Natural killer cell (primary cell): ENCODE measurements at regions not wholly inside any gene's neighbourhood (a gene's known extent, or its start where the extent isn't known, plus 50 kb on each side); places are given as distances from the start of the nearest gene placed in this dataset.

Experiments
- ATAC-seq, 3 donors: fragments of 150-1000 bp in 2 of 3; fragments of 200-7000 bp in 1 of 3; cut with Tn5 transposase; 1 replicate in 1 of 3; 2 replicates in 2 of 3; pipeline ENCODE4 v1.10.0; 2021; ENCODE audit warnings: mild to moderate bottlenecking in 2 of 3, moderate library complexity in 2 of 3
- DNase-seq, 2 donors: peaks; one replicate each; pipeline versions ENCODE4 v3.0.0 to v3.0.0-alpha.2; 2013 to 2021; ENCODE audit warnings: mixed read lengths in 1 of 2
- H3K27ac ChIP-seq: one replicate; pipeline ENCODE4 v1.5.1; 2013; ENCODE audit warnings: mild to moderate bottlenecking, low read length
- H3K27me3 ChIP-seq: one replicate; pipeline ENCODE4 v1.6.1; 2013; ENCODE audit warnings: low read length; ENCODE audit not compliant: control insufficient read depth, insufficient read depth
- H3K36me3 ChIP-seq: one replicate; pipeline ENCODE4 v1.6.1; 2013; ENCODE audit warnings: low read length; ENCODE audit not compliant: control insufficient read depth, insufficient read depth
- H3K4me1 ChIP-seq: one replicate; pipeline ENCODE4 v1.6.1; 2013; ENCODE audit warnings: low read length; ENCODE audit not compliant: control insufficient read depth, insufficient read depth
- H3K4me3 ChIP-seq: one replicate; pipeline ENCODE4 v1.5.1; 2013; ENCODE audit warnings: low read length
- H3K9me3 ChIP-seq: one replicate; pipeline ENCODE4 v1.6.1; 2013; ENCODE audit warnings: low read length; ENCODE audit not compliant: control insufficient read depth, insufficient read depth
- H3K27ac Mint-ChIP-seq, 2 donors: one replicate each; pipeline ENCODE4 v1.8.0; 2022; ENCODE audit warnings: mild to moderate bottlenecking in 2 of 2, mixed read lengths in 2 of 2, moderate library complexity in 1 of 2
- H3K27me3 Mint-ChIP-seq, 2 donors: one replicate each; pipeline ENCODE4 v1.8.0; 2022; ENCODE audit warnings: low read depth in 2 of 2, mixed read lengths in 2 of 2
- H3K36me3 Mint-ChIP-seq: one replicate; pipeline ENCODE4 v1.8.0; 2022; ENCODE audit warnings: mixed read lengths
- H3K4me1 Mint-ChIP-seq, 2 donors: one replicate each; pipeline ENCODE4 v1.8.0; 2022; ENCODE audit warnings: mixed read lengths in 2 of 2
- H3K4me3 Mint-ChIP-seq: one replicate; pipeline ENCODE4 v1.8.0; 2022; ENCODE audit warnings: mild to moderate bottlenecking, moderate library complexity, mixed read lengths
- H3K9me3 Mint-ChIP-seq, 2 donors: one replicate each; pipeline ENCODE4 v1.8.0; 2022; ENCODE audit warnings: mixed read lengths in 2 of 2
- WGBS: methylation state at CpG from one replicate; pipeline ENCODE4 v1.1.7; 2013; ENCODE audit warnings: missing lambda C conversion rate; ENCODE audit not compliant: insufficient coverage; 5-methylcytosine and 5-hydroxymethylcytosine counted together
- intact Hi-C: fragments of 100-400 bp; cut with micrococcal nuclease; formaldehyde crosslinking; loops from one replicate; pipeline ENCODE4 v1.14.2; 2022
- TF ChIP-seq, protein P1 (sequence below): fragments of 200-600 bp; IDR thresholded peaks from one replicate; pipeline ENCODE4 v1.8.0; 2022; ENCODE audit warnings: antibody characterized with exemption

DNA sequence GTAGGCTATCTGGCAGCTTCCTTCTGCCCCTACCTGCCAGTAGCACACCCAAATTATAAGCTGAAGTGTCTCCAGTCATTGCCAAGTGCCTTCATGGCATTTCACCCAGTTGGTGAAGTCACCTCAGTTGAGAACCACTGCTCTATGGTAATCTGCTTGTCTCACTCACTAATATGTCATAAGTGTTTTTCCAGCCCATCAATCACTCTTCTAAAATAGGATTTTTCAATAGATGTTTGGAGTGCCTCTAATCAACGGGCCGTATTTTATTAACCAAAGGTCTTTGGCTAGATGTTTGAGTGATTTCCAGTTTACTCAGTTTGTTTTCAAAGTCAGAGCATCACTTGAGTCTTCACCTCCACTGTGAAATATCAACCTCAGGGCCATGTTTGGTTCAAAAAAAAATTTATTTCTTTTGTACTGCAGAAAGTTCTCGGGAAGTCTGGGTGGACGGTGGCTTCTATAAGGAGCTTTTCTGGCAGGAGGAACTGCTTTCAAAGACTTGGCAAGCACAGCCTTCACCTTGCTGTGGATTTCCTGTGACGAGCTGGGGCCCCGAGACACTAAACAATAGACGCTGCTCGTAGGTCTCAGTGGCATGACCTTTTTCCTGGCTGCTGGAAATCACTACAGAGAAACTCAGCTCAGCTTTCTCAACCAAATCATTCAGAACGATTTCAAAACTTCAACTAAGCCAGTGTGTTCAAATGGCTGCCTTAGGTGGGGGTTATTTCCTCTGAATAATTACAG is 95.2 kb upstream of the FOXF1 start:
- no peaks in the 10 kb centered on the region for H3K9me3 ChIP-seq
- TF ChIP-seq, protein P1, sequence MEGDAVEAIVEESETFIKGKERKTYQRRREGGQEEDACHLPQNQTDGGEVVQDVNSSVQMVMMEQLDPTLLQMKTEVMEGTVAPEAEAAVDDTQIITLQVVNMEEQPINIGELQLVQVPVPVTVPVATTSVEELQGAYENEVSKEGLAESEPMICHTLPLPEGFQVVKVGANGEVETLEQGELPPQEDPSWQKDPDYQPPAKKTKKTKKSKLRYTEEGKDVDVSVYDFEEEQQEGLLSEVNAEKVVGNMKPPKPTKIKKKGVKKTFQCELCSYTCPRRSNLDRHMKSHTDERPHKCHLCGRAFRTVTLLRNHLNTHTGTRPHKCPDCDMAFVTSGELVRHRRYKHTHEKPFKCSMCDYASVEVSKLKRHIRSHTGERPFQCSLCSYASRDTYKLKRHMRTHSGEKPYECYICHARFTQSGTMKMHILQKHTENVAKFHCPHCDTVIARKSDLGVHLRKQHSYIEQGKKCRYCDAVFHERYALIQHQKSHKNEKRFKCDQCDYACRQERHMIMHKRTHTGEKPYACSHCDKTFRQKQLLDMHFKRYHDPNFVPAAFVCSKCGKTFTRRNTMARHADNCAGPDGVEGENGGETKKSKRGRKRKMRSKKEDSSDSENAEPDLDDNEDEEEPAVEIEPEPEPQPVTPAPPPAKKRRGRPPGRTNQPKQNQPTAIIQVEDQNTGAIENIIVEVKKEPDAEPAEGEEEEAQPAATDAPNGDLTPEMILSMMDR: no peak
- Mint-ChIP-seq H3K27ac (no peak overlapping the region), H3K4me1 (no peaks in the 10 kb centered on the region), H3K4me3 (no peak overlapping the region), H3K36me3 (no peaks in the 10 kb centered on the region), H3K27me3 (peaks cover 6 to 20% of the 10 kb centered on the region in 2 donors), H3K9me3 (no peaks in the 10 kb centered on the region)
- intact Hi-C loops: no loop called here
- no peaks in the 10 kb centered on the region for H3K4me1 ChIP-seq
- H3K27me3 ChIP-seq: no peaks in the 10 kb centered on the region
- H3K4me3 ChIP-seq: no peak overlapping the region
- ATAC-seq (no peak), DNase-seq (no peak)
- under 1% methylated on average over 6 of the region's 9 CpGs for WGBS
- H3K36me3 ChIP-seq: no peaks in the 10 kb centered on the region
- no peak overlapping the region for H3K27ac ChIP-seq

GRCh38 chr16:86418981-86419380 is 91.3 kb upstream of the FOXF1 start:
- DNase-seq (no peak), ATAC-seq (no peak)
- intact Hi-C loops: no loop called here
- Mint-ChIP-seq H3K9me3 (no peaks in the 10 kb centered on the region), H3K36me3 (no peaks in the 10 kb centered on the region), H3K27me3 (no peaks in the 10 kb centered on the region), H3K27ac (no peak overlapping the region), H3K4me1 (no peaks in the 10 kb centered on the region), H3K4me3 (no peak overlapping the region)
- no peak overlapping the region for H3K4me3 ChIP-seq
- H3K36me3 ChIP-seq: no peaks in the 10 kb centered on the region
- no peaks in the 10 kb centered on the region for H3K9me3 ChIP-seq
- TF ChIP-seq, protein P1: no peak
- no peaks in the 10 kb centered on the region for H3K27me3 ChIP-seq
- no peak overlapping the region for H3K27ac ChIP-seq
- no peaks in the 10 kb centered on the region for H3K4me1 ChIP-seq

- no peak for DNase-seq
- WGBS: 100% methylated on average over 2 of the region's 2 CpGs
- TF ChIP-seq, protein P1: no peak
Observed at GRCh38 chr16:86419518-86419917, 90.8 kb upstream of the FOXF1 start.

GRCh38 chr16:86421995-86422394 is 88.3 kb upstream of the FOXF1 start:
- Mint-ChIP-seq H3K36me3 (no peaks in the 10 kb centered on the region), H3K9me3 (no peaks in the 10 kb centered on the region), H3K27ac (no peak overlapping the region), H3K4me3 (no peak overlapping the region), H3K27me3 (no peaks in the 10 kb centered on the region), H3K4me1 (no peaks in the 10 kb centered on the region)
- no peaks in the 10 kb centered on the region for H3K36me3 ChIP-seq
- no peak overlapping the region for H3K27ac ChIP-seq
- WGBS: 80% methylated on average over 5 of the region's 5 CpGs
- DNase-seq (no peak), ATAC-seq (no peak)
- no peaks in the 10 kb centered on the region for H3K27me3 ChIP-seq
- TF ChIP-seq, protein P1: no peak
- H3K9me3 ChIP-seq: no peaks in the 10 kb centered on the region
- intact Hi-C loops: no loop called here
- no peaks in the 10 kb centered on the region for H3K4me1 ChIP-seq
- H3K4me3 ChIP-seq: no peak overlapping the region

More at GRCh38 chr16:86419518-86419917, 90.8 kb upstream of the FOXF1 start:
- no peaks in the 10 kb centered on the region for H3K27me3 ChIP-seq
- H3K27me3 Mint-ChIP-seq: no peaks in the 10 kb centered on the region
- ATAC-seq: no peak
- H3K9me3 ChIP-seq: no peaks in the 10 kb centered on the region
- no peaks in the 10 kb centered on the region for H3K36me3 Mint-ChIP-seq
- H3K9me3 Mint-ChIP-seq: no peaks in the 10 kb centered on the region
- H3K27ac ChIP-seq: no peak overlapping the region
- no peaks in the 10 kb centered on the region for H3K4me1 ChIP-seq
- H3K4me3 ChIP-seq: no peak overlapping the region
- no peak overlapping the region for H3K4me3 Mint-ChIP-seq
- intact Hi-C loops: no loop called here
- H3K36me3 ChIP-seq: no peaks in the 10 kb centered on the region
- H3K27ac Mint-ChIP-seq: no peak overlapping the region
- H3K4me1 Mint-ChIP-seq: no peaks in the 10 kb centered on the region
